Stomach (tissue), 4 donors: ENCODE measurements at regions not wholly inside any gene's neighbourhood (a gene's known extent, or its start where the extent isn't known, plus 50 kb on each side); places are given as distances from the start of the nearest gene placed in this dataset.

Experiments used
- EP300 ChIP-seq: sonication (generic); formaldehyde crosslinking; IDR thresholded peaks from one replicate; pipeline ENCODE4 v1.6.1; 2017; ENCODE audit warnings: antibody characterized with exemption
- POLR2A ChIP-seq, 4 donors: fragments of 450-650 bp; IDR thresholded peaks; one replicate each; pipeline ENCODE4 v1.6.1; 2016; ENCODE audit warnings: antibody characterized with exemption in 4 of 4, control low read depth in 2 of 4, mild to moderate bottlenecking in 1 of 4, moderate library complexity in 1 of 4
- POLR2AphosphoS5 ChIP-seq, 3 donors: sonication (generic); formaldehyde crosslinking; IDR thresholded peaks; one replicate each; pipeline ENCODE4 v1.6.1; 2016; ENCODE audit warnings: antibody characterized with exemption in 3 of 3
- TF ChIP-seq, protein P1 (sequence below), 7 experiments: fragments of 450-650 bp in 4 of 7; fragments of 200-600 bp in 3 of 7; sonication (generic) in 3 of 7; IDR thresholded peaks; one replicate each; pipeline ENCODE4 v1.5.1; 2016 to 2019; ENCODE audit warnings: antibody characterized with exemption in 7 of 7, control low read depth in 2 of 7, mild to moderate bottlenecking in 1 of 7

DNA sequence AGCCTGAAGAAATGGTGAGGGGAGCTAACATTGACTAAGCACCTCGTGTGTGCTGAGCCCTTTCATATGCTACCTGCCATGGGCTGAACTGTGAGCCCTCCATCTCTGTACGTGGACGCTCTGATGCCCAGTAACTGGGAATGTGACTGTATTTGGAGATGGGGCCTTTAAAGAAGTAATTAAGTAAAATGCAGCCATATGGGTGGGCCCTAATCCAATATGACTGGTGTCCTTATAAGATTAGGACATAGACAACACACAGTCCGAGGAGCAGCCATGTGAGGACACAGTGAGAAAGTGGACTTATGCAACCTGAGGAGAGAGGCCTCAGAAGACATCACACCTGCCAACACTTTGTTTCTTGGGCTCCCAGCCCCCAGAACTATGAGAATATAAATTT is 92.7 kb upstream of the ATP1B1 start:
- TF ChIP-seq POLR2AphosphoS5 (IDR thresholded peaks at IDR 0.05), result no peak
- TF ChIP-seq, protein P1, sequence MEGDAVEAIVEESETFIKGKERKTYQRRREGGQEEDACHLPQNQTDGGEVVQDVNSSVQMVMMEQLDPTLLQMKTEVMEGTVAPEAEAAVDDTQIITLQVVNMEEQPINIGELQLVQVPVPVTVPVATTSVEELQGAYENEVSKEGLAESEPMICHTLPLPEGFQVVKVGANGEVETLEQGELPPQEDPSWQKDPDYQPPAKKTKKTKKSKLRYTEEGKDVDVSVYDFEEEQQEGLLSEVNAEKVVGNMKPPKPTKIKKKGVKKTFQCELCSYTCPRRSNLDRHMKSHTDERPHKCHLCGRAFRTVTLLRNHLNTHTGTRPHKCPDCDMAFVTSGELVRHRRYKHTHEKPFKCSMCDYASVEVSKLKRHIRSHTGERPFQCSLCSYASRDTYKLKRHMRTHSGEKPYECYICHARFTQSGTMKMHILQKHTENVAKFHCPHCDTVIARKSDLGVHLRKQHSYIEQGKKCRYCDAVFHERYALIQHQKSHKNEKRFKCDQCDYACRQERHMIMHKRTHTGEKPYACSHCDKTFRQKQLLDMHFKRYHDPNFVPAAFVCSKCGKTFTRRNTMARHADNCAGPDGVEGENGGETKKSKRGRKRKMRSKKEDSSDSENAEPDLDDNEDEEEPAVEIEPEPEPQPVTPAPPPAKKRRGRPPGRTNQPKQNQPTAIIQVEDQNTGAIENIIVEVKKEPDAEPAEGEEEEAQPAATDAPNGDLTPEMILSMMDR (IDR thresholded peaks at IDR 0.05), result no peak
- TF ChIP-seq POLR2A (IDR thresholded peaks at IDR 0.05), result no peak
- no peak for TF ChIP-seq EP300
